ENCODE measurements at regions not wholly inside any gene's neighbourhood (a gene's known extent, or its start where the extent isn't known, plus 50 kb on each side); places are given as distances from the start of the nearest gene placed in this dataset.
"Not testable (repeated sequence)": the region's sequence is repeated elsewhere in the genome, so short reads cannot be mapped to it uniquely, and the experiment has no call there.

DNA sequence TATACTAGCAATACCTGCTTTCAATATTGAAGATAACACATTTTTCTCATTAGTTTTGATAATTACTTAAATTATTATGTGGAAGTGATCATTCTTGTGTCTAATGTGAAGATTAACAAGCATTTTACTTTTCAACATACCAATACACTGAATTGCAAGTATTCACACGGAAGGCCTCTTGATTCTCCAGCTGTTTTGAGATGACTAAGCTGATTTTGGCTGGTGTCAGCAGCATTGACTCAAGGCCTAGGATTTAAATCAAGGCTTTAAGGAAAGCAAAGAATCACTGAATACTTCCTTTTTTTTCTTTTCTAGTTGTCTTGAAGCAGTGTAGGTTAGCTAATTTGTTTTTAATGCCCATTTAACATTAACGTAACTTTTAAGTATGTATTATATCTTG is 373.7 kb downstream of the SRGAP2C start:
- H3K27me3 ChIP-seq (replicated peaks; ENCODE audit: control insufficient read depth, insufficient read depth, low read length), result no peaks in the 10 kb centered on the region
- no peak overlapping the region for H3K4me3 ChIP-seq (replicated peaks; ENCODE audit: low read depth, low read length)
- no peaks in the 10 kb centered on the region for H3K36me3 ChIP-seq (ENCODE audit: control insufficient read depth, insufficient read depth, low read length)
- TF ChIP-seq, protein P1, sequence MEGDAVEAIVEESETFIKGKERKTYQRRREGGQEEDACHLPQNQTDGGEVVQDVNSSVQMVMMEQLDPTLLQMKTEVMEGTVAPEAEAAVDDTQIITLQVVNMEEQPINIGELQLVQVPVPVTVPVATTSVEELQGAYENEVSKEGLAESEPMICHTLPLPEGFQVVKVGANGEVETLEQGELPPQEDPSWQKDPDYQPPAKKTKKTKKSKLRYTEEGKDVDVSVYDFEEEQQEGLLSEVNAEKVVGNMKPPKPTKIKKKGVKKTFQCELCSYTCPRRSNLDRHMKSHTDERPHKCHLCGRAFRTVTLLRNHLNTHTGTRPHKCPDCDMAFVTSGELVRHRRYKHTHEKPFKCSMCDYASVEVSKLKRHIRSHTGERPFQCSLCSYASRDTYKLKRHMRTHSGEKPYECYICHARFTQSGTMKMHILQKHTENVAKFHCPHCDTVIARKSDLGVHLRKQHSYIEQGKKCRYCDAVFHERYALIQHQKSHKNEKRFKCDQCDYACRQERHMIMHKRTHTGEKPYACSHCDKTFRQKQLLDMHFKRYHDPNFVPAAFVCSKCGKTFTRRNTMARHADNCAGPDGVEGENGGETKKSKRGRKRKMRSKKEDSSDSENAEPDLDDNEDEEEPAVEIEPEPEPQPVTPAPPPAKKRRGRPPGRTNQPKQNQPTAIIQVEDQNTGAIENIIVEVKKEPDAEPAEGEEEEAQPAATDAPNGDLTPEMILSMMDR (IDR thresholded peaks at IDR 0.05; ENCODE audit: insufficient read depth, low read length, poor library complexity, severe bottlenecking), result no peak
- no peak for DNase-seq (ENCODE audit: extremely low read depth, insufficient read length)

DNA sequence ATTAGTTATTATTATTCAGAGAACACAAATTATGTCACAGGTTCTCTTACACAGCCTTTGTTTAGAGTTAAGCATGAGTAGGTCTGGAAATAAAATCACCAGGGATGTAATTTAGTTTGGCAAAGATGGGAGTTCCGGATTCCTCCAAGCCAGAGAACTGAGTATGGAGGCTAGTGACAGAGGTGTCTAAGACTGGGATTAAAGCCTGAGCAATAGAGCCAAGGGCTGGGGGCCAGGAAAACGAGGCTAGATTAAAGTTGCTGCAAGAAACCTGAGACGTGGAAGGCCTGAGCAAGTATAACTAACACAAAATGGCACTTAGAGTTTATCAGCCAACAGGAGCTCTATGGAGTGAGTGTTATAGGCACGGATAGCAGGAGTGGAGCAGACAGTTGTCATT is 381.6 kb downstream of the SRGAP2C start:
- DNase-seq (ENCODE audit: extremely low read depth, insufficient read length), result no peak
- no peaks in the 10 kb centered on the region for H3K36me3 ChIP-seq (ENCODE audit: control insufficient read depth, insufficient read depth, low read length)

DNA sequence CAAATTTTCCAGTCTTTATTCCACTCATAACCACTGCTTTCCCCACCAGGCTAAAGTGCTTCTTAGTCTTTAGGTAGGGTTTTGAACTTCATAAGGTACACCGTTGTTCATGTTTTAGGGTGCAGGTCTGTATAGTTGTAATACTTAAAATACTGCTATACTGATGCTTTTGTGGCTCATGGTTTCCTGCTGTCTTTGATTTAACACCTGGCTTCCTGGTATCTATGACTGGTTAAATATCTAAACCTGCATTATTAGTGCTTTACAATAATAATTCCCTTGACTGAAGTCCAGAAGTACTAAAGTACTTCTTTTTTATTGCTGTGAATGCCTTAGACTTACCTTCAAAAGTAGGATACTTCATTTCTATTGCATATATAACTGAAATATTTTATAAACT is 384.7 kb downstream of the SRGAP2C start:
- no peak overlapping the region for H3K4me3 ChIP-seq (replicated peaks; ENCODE audit: low read depth, low read length)
- no peaks in the 10 kb centered on the region for H3K27me3 ChIP-seq (replicated peaks; ENCODE audit: control insufficient read depth, insufficient read depth, low read length)
- no peak for DNase-seq (ENCODE audit: extremely low read depth, insufficient read length)
- H3K36me3 ChIP-seq (ENCODE audit: control insufficient read depth, insufficient read depth, low read length), result no peaks in the 10 kb centered on the region
- TF ChIP-seq, protein P1 (IDR thresholded peaks at IDR 0.05; ENCODE audit: insufficient read depth, low read length, poor library complexity, severe bottlenecking), result no peak

More for the DNA sequence above, 381.6 kb downstream of the SRGAP2C start:
- H3K27me3 ChIP-seq (replicated peaks; ENCODE audit: control insufficient read depth, insufficient read depth, low read length), result no peaks in the 10 kb centered on the region
- TF ChIP-seq, protein P1 (IDR thresholded peaks at IDR 0.05; ENCODE audit: insufficient read depth, low read length, poor library complexity, severe bottlenecking), result no peak
- H3K4me3 ChIP-seq (replicated peaks; ENCODE audit: low read depth, low read length), result no peak overlapping the region

DNA sequence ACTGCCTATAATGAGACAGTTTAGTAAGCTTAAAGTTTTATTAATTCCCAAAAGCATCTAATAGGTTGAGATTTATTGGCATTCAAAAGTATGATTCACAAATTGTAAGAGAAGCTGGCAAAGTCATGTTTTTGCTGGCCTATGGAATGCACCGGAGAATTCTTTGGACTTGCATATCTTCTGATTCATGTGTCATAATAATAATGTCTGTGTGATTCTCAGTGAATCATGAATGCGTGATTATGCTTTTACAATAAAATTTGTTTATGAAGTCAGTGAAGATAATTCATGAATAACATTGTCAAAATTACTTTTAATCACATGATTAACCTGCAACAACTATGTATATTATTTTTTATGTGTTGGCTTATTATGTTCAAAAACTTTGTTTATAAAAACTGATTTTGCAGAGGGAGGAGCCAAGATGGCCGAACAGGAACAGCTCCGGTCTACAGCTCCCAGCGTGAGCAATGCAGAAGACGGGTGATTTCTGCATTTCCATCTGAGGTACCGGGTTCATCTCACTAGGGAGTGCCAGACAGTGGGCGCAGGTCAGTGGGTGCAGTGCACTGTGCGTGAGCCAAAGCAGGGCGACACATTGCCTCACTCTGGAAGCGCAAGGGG is 389.2 kb downstream of the SRGAP2C start:
- DNase-seq (ENCODE audit: extremely low read depth, insufficient read length), result not testable (repeated sequence)

DNA sequence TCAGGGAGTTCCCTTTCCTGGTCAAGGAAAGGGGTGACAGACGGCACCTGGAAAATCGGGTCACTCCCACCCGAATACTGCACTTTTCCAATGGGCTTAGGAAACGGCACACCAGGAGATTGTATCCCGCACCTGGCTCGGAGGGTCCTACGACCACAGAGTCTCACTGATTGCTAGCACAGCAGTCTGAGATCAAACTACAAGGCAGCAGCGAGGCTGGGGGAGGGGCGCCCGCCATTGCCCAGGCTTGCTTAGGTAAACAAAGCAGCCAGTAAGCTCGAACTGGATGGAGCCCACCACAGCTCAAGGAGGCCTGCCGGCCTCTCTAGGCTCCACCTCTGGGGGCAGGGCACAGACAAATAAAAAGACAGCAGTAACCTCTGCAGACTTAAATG is 389.7 kb downstream of the SRGAP2C start:
- H3K27me3 ChIP-seq (replicated peaks; ENCODE audit: control insufficient read depth, insufficient read depth, low read length); DNase-seq (ENCODE audit: extremely low read depth, insufficient read length); H3K4me3 ChIP-seq (replicated peaks; ENCODE audit: low read depth, low read length); H3K36me3 ChIP-seq (ENCODE audit: control insufficient read depth, insufficient read depth, low read length): not testable (repeated sequence)

More for the DNA sequence above, 389.2 kb downstream of the SRGAP2C start:
- not testable (repeated sequence) for H3K27me3 ChIP-seq (replicated peaks; ENCODE audit: control insufficient read depth, insufficient read depth, low read length); H3K4me3 ChIP-seq (replicated peaks; ENCODE audit: low read depth, low read length); H3K36me3 ChIP-seq (ENCODE audit: control insufficient read depth, insufficient read depth, low read length)

DNA sequence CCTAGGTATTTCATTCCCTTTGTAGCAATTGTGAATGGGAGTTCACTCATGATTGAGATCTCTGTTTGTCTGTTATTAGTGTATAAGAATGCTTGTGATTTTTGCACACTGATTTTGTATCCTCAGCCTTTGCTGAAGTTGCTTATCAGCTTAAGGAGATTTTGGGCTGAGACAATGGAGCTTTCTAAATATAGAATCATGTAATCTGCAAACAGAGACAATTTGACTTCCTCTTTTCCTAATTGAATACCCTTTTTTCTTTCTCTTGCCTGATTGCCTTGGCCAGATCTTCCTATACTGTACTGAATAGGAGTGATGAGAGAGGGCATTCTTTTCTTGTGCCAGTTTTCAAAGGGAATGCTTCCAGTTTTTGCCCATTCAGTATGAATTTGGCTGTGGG is 398.1 kb downstream of the SRGAP2C start:
- H3K27me3 ChIP-seq (replicated peaks; ENCODE audit: control insufficient read depth, insufficient read depth, low read length); H3K36me3 ChIP-seq (ENCODE audit: control insufficient read depth, insufficient read depth, low read length); H3K4me3 ChIP-seq (replicated peaks; ENCODE audit: low read depth, low read length); DNase-seq (ENCODE audit: extremely low read depth, insufficient read length): not testable (repeated sequence)

DNA sequence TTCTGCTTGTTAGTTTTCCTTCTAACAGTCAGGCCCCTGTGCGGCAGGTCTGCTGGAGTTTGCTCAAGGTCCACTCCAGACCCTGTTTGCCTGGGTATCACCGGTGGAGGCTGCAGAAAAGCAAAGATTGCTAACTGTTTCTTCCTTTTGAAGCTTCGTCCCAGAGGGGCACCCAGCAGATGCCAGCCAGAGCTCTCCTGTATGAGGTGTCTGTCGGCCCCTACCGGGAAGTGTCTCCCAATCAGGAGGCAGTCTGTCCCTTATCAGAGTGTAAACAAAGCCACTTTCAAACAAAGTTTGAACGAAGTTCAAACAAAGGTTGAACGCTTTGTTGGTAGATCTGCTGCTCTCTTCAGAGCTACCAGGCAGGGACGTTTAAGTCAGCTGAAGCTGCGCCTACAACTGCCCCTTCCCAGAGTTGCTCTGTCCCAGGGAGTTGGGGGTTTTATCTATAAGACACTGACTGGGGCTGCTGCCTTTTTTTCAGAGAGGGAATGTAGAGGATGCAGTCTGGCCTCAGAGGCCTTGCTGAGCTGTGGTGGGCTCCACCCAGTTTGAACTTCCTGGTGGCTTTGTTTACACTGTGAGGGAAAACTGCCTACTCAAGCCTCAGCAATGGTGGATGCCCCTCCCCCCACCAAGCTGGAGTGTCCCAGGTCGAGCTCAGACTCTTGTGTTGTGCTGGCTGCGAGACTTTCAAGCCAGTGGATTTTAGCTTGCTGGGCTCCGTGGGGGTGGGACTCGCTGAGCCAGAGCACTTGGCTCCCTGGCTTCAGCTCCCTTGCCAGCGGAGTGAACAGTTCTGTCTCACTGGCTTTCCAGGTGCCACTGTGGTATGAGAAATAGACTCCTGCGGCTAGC is 401.8 kb downstream of the SRGAP2C start:
- no peak for DNase-seq (ENCODE audit: extremely low read depth, insufficient read length)
- TF ChIP-seq, protein P1 (IDR thresholded peaks at IDR 0.05; ENCODE audit: insufficient read depth, low read length, poor library complexity, severe bottlenecking), result no peak
- H3K36me3 ChIP-seq (ENCODE audit: control insufficient read depth, insufficient read depth, low read length), result no peaks in the 10 kb centered on the region
- no peak overlapping the region for H3K4me3 ChIP-seq (replicated peaks; ENCODE audit: low read depth, low read length)
- no peaks in the 10 kb centered on the region for H3K27me3 ChIP-seq (replicated peaks; ENCODE audit: control insufficient read depth, insufficient read depth, low read length)
